GM10266 (cell line): ENCODE measurements at regions not wholly inside any gene's neighbourhood (a gene's known extent, or its start where the extent isn't known, plus 50 kb on each side); places are given as distances from the start of the nearest gene placed in this dataset.

Experiments used
- DNase-seq: peaks from one replicate; pipeline ENCODE4 v3.0.0; 2012; ENCODE audit errors: extremely low spot score
- CTCF ChIP-seq: IDR thresholded peaks from 2 replicates; pipeline ENCODE4 v1.5.1; 2012; ENCODE audit warnings: mild to moderate bottlenecking, low read depth; ENCODE audit not compliant: control insufficient read depth, insufficient read depth; ENCODE audit errors: missing control alignments

- DNase-seq, result no peak
- TF ChIP-seq CTCF, result no peak
These were observed 391.1 kb upstream of the GRIA1 start for GRCh38 chr5:153099328-153099727.

- TF ChIP-seq CTCF, result no peak
- no peak for DNase-seq
These were observed 389.0 kb upstream of the GRIA1 start for GRCh38 chr5:153101235-153102180.

GRCh38 chr5:153116916-153117315, 373.6 kb upstream of the GRIA1 start:
- DNase-seq, result no peak
- TF ChIP-seq CTCF, result no peak

- no peak for TF ChIP-seq CTCF
- DNase-seq, result no peak
These were observed 372.5 kb upstream of the GRIA1 start for GRCh38 chr5:153118018-153118417.

GRCh38 chr5:153122403-153122802, 368.1 kb upstream of the GRIA1 start:
- TF ChIP-seq CTCF, result no peak
- DNase-seq, result no peak

- no peak for TF ChIP-seq CTCF
- no peak for DNase-seq
These were observed 360.2 kb upstream of the GRIA1 start for GRCh38 chr5:153130296-153130695.

GRCh38 chr5:153135411-153135810, 355.1 kb upstream of the GRIA1 start:
- DNase-seq, result no peak
- TF ChIP-seq CTCF, result no peak
